Muscle of back (tissue), 3 donors: ENCODE measurements at regions not wholly inside any gene's neighbourhood (a gene's known extent, or its start where the extent isn't known, plus 50 kb on each side); places are given as distances from the start of the nearest gene placed in this dataset.

ENCODE experiments used
- DNase-seq, 3 donors: peaks; one replicate each; pipeline versions ENCODE4 v3.0.0 to v3.0.0-alpha.2; 2013

DNA sequence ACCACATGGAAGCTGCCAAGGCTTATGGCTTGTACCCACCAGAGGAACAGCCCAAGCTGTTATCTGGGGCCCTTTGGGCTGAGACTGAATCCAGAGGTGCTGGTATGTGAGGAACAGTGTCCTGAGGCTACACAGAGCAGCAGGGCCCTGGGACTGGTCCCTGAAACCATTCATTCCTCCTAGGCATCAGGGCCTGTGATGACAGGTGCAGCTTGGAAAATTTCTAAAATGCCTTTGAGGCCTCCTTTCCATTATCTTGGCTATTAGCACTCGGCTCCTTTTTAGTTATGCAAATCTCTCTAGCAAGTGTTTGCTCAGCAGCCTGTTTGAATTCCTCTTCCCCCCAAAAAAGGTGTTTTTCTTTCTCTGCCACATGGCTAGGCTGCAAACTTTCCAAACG is 1151.7 kb upstream of the LRRN3 start:
- no peak for DNase-seq

DNA sequence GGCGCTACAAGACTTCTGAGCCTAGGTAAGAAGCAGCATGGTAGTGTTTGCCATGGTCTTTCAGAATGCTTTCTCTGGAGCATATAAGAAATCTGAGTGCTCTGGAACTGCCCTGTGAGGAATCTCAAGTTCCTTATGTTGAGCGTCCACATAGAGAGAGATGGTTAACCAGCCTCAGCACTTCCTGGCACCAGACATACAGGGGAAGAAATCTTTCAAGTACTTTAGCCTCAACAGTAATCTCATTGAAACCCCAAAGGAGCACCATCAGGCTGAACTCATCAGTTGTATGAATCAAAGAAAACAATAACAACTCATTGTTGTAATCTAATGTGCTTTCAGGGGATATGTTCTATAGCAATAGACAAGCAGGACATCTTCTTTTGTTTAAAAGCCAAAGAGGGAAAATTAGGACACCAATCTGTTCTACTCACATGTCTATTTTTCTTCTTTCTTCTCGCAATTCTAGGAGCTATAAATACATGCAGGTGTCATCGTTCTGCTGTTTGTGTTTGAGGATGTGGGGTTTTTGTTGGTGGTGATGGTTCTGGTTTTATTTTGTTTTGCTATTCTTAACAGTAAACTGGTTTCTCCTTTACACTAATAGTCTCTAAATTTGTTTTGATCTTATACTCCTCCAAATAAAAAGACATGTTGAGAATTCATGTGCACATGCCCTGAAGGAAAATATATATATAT is 1145.0 kb upstream of the LRRN3 start:
- no peak for DNase-seq

DNA sequence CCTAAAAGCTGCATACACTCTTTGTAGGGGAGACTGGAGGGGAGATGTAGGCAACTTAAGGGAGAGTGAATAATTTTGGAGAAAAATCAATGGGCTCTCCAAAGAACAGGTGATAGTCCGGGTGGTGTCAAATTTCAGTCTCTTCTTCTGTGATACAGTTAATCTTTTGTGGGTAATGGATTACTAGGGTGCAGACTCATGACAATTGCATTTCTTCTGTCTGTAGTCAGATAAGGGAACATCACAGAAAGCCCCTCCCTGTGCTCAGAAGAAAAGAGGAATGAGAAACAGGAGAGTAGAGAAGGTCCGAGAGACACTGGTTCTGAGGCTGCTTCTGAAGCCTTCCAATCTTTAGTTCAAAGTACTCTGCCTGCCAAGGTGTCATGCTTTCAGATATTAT is 1140.7 kb upstream of the LRRN3 start:
- no peak for DNase-seq

DNA sequence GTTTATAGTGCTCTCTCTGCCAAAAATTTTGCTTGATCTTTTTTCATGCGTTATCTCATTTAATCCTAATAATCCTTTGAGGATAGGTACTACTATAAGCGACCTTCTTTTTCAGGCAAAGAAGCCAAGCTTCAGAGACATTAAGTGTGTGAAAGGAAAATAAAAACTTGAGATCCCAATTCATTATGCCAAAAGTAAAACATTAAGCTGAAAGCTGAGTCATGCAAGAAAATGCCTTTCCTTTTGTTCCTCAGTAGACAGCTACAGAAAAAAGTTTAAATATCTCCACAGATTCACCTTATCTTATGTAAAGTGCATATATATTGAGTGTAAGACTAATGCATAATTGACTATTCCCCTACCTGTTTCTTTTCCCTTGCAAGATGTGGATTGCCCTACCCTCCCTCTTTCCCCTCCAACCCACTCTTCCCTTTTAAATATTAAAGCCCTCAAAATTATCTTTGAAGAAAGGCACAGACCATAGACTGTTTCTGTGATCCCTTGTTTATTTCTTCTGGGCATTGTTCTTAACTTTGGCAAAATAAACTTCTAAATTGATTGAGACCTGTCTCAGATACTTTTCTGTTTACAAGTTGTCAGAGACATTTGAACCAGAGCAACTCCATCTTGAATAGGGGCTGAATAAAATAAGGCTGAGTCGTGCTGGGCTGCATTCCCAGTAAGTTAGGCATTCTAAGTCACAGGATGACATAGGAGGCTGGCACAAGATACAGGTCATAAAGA is 1139.9 kb upstream of the LRRN3 start:
- no peak for DNase-seq

DNA sequence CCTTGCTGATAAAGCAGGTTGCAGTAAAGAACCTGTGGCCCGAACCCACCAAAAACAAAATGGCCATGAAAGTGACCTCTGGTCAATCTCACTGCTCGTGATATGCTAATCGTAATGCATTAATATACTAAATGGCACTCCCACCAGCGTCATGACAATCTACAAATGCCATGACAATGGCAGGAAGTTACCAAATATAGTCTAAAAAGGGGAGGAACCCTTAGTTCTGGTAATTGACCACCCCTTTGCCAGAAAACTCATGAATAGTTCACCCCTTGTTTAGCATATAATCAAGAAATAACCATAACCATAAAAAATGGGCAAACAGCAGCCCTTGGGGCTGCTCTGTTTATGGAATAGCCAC is 1139.4 kb upstream of the LRRN3 start:
- DNase-seq: no peak

DNA sequence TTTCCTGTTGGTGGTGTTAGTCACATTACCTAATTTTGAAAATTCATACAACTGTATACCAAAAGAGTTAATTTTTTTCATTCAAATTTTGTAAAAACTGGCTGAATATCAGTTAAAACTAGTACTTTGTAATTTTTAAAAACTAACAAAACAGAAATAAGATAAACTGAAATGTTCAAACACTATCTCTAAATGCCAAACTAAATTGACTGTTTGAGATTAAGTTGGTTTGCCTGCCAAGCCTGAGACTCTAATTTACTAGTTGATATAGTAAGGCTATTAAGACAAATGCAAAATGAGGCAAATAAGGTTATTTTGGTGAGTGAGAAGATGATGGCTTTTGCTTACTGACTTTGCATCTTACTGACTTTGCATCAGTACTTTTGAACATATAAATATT is 1134.9 kb upstream of the LRRN3 start:
- no peak for DNase-seq

DNA sequence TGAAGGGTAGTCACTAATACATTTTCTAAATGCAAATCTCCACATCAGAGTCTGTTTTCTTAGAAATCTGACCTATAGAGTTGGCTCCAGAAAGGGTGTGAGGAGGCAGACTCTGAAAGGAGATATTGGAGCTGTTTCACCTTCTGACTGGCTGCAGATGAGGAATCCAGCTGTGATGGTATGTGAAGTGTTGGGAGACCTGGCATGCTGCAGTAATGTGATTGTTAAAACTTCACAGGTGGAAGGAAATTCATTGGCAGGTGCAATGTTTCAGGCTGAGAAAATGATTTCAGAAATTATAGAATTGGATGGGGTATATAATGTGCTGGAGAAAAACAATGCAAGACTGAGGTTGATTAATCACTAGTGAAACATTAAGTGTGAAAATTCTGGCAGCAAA is 1134.0 kb upstream of the LRRN3 start:
- DNase-seq: no peak

DNA sequence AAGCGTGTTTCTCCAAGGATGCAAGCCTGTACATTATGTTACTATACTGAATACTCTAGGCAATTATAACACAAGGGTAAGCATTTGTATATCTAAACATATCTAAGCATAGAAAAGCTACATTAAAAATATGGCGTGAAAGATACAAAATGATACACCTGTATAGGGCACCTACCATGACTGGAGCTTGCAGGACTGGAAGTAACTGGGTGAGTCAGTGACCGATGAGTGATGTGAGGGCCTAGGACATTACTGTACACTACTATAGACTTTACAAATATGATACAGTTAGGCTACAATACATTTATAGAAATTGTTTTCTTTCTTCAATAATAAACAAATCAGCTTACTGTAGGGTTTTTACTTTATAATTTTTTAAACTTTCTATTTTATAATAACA is 1127.2 kb upstream of the LRRN3 start:
- DNase-seq: no peak

DNA sequence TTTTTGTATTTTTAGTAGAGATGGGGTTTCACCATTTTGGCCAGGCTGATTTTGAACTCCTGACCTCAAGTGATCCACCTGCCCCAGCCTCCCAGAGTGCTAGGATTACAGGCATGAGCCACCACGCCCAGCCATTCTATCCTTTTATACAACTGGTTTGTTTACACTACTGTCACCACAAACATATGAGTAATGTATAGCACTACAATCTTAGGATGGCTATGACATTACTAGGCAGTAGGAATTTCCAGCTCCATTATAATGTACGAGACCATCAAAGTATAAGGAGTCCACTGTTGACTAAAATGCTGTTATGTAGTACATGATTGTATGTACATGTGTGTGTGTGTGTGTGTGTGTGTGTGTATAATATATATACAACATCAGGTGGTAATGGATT is 1126.1 kb upstream of the LRRN3 start:
- DNase-seq: no peak

DNA sequence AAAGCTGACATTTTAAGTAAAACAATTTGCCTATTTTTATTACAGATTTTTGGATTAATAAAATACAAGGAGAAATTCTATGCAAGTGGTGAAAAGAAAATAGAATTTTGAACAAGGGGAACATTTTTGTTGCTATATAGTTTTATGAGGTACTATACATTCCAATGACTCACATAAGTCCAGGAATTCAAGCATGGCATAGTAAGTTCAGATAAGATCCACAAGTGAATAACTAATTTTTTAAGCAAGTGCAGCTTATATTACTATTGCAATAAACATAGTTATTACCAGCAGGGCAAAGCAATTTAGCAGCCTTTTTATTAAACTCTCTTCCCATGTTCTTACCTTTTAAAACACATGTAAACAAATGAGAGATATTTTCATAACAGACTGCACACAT is 1123.5 kb upstream of the LRRN3 start:
- DNase-seq: no peak

DNA sequence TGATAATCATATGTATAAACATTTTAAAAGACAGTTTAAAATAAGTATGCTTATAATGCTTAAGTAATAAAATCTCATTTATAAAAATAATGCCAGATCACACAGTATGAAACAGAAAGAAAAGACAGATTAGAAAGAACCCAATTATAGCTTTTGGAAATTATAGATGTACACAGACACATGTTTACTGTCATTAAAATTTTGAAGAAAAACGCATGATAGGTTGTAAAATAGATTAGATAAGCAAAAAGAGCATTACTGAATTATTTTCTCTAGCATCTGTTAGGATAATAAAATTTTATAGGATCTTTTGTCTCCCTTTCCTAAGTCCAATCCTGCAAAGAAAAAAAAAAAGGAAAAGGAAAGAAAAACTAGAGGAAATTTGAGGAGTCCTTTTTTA is 1107.3 kb upstream of the LRRN3 start:
- no peak for DNase-seq

DNA sequence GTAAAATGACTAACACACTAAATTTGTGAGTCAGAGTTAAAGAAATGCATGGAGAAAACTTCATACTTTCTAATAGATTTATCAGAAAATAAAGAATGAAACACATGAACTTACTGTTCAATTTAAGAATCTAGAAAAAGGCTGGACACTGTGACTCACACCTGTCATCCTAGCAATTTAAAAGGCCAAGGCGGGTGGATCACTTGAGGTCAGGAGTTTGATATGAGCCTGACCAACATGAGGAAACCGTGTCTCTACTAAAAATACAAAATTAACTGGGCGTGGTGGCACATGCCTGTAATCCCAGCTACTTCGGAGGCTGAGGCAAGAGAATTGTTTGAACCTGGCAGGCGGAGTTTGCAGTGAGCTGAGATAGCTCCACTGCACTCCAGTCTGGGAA is 1106.2 kb upstream of the LRRN3 start:
- no peak for DNase-seq

DNA sequence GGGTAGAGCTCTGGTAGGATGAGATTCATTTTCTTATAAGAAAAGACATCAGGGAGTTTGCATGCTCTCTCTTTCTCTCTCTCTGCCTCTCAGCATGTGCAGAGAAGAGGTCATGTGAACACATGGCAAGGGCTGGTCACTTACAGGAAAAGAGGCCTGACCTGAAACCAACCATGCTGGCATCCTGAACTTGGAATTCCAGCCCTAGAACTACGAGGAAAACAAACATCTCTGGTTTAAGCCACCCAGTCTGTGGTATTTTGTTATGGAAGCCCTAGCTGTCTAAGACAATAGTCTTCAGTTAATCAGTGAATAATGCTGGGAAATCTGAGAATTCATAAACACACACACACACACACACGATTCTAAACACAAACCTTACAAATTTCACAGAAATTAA is 1104.2 kb upstream of the LRRN3 start:
- DNase-seq: no peak

DNA sequence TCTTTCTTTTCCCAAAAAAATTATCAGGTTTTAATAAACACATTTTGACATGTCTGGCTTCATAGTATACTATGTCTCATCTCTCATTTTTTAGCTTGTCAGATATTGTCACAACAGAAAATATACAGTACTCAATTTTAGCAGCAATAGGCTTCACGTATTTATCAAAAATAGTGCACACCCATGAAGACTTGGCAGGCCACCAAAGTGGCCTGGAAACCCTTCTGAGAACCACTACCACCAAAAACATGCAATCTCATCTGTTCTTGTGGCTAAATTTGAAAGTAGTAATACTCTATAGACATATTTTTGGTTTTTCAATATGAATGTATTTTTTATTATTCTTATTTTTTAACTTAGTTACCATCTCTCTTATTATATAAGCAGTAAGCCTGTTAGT is 1094.5 kb upstream of the LRRN3 start:
- DNase-seq: no peak

DNA sequence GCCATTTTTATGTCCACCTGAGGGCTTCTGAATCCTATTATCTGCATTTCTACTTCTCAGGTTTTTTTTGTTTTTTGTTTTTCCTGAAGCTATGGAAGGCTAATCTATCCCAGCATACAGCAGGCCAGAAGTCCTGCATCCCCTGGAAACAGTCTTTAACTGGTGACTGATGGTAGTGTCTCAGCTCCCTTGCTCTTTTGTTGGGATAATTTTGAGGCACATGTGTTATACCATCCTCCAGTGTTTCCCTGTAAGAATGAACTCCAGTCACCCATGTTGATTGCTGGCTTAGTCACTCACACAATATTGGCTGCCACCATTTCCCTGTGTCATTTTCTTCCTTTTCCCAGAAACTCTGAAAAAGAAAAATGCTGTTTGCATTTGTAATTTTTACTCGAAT is 1094.0 kb upstream of the LRRN3 start:
- peak in 1 of 3 donors; percentile 7 for DNase-seq

DNA sequence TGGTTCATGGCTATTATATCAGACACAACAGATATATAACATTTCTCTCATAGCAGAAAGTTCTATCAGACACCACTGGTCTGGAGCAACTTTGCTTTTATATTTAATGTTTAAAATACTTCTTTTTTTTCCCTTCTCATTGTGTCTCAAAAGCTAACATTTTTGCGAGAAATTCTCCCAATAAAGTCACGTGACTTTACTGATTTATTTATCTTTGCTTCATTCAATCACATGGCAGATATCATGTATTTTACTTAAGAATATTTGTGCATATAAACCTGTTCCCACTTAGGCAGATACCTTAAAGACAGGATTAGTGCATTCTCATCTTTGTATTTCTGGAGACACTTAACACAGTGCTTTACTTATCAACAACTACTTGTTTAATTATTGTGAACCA is 1093.1 kb upstream of the LRRN3 start:
- DNase-seq: no peak

DNA sequence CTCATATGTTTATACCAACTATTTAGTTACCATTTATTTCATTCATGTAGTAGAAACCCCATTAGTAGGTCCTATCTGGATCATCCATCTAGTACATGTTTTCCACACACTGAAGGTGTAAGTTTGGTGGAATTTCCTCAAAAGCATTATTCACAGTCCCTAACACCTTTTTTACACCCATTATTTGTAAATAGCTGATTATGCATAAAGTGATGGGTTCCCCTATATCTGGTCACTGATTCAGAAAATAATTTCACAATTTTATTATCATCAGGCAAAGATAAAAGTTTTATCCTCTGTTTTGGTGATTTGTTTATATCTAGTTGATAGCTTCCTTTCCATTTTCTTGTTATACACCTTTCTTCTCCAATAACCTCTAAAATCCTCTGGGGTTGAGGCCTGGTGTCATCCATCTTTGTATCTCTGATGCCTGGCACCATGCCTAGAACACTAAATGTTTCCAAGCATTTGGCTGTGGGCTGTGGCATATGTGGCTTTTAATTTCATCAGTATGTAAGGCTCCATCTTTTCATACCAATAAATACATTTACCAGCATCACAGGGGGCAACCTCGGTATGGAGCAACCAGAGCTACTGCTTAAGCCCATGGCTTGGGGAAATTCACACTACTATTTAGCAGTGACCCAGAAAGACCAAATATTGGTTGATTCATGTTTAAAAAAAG is 1089.5 kb upstream of the LRRN3 start:
- no peak for DNase-seq

DNA sequence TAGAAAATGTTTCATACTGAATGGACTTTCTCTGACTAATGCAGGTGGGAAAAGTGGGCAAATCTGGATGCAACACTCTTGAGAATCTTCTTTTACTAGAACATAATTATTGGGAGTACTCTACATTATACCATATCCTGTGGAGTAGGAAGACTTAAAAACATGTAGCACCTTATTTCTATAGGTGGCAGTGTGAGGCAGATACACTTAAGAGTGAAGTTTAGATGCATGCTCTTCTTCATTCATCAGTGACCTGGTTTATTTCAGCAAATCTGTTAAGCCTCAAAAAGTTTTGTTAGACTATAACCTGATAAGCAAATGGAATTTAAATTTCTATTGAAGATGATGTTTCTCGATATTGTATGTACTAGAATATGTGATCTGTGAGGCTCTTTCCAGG is 1087.1 kb upstream of the LRRN3 start:
- DNase-seq: peak in 1 of 3 donors; percentile 7

DNA sequence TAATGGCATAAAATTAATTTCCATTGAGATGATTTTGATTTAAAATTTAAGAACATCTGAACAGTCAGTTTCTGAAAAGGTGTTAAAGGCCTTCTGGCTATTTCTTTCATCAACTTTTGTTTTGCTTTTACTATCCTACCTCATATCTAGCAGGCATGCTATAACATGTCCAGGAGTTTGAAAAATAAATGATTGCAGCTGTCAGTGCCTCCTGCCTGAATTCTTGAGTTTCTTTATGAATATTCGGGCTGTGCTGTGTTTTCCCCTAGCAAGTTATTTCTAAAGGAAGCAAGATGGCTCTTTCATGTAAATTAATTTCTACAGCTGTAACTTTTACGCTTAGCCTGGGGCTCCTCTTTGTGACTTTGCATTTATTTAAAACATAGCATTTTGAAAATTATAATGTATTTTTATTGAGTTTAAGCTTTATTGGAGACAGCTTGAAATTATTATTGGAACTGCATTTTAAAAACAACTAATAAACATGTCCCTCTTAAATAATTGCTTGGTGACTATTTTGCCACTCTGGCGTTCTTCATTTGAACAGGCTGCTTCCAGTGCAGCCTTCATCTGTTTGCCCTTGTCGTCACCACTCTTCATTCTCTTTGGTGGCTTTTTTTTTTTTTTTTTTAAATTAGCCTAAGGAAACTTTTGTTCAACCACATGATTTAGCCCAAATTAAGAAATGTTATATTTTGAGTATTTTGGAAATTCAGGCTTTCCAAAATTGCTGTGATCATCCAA is 1083.4 kb upstream of the LRRN3 start:
- no peak for DNase-seq

DNA sequence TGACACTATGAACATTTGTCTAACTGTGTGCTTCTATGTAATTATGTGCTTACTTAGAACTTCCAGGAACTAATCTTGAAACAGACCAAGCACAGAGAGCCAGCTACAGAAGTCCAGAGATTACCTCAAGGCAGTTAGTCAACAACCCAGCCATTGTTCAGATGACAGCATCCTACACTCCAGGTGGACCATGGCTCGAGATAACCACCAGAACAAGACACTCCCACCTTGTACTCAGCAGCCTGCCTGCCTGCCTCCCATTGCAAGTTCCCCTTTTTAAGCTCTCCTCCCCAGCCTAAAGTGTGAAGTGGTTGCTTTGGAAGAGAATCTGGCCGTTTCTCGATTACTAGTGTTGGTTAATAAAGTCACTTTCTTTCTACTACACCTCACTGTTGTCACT is 1080.6 kb upstream of the LRRN3 start:
- DNase-seq: no peak

DNA sequence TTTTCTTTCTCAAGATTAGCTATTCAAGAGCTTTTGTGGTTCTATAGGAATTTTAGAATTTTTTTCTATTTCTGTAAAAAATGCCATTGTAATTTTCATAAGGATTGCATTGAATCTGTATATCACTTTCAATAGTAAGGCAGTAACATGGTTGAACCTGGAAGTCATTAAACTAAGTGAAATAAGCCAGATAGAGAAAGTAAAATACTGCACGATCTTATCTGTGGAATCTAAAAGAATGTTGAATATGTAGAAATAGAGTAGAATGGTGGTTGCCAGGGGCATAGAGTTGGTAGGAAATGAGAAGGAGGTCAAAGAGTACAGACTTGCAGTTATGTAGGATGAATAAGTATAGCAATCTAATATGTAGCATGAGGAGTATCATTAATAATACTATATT is 1073.5 kb upstream of the LRRN3 start:
- DNase-seq: no peak

DNA sequence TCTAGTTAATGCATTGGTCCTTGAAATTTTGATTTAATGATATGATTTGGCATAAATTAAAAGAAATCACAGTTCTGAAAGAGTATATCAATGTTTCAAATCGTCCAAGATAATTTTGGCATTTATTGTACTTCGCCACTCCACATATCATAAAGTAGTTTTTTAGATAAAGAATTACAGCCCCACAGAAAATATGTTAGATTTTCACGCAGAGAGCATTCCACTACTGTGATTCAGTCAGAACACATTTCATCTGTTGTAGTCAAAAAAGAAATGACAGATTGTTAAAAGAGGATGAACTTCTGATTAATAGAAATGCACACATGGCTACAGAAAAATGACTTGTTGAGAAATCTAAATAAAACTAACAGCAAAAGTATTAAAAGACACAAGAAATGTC is 1063.5 kb upstream of the LRRN3 start:
- no peak for DNase-seq

DNA sequence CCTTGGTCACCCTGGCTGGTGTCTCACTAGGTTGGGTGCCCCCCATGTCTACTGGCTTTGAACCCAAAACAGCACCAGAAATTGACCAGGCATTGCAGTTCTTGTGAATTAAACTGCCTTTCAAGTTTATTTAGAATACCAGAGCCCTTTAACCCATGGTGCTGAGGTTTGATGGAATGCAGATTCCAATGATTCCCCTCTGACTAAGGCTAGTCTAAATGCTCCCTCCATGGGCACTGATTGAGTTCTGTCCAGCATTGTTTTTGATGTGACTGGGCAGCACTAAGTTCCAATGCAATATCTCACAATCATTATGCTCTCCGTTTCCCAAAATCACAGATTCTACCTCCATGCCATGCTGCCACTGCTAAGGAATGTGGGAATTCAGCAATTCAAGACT is 1047.4 kb upstream of the LRRN3 start:
- DNase-seq: no peak
